ENCODE measurements at regions not wholly inside any gene's neighbourhood (a gene's known extent, or its start where the extent isn't known, plus 50 kb on each side); places are given as distances from the start of the nearest gene placed in this dataset.

DNA sequence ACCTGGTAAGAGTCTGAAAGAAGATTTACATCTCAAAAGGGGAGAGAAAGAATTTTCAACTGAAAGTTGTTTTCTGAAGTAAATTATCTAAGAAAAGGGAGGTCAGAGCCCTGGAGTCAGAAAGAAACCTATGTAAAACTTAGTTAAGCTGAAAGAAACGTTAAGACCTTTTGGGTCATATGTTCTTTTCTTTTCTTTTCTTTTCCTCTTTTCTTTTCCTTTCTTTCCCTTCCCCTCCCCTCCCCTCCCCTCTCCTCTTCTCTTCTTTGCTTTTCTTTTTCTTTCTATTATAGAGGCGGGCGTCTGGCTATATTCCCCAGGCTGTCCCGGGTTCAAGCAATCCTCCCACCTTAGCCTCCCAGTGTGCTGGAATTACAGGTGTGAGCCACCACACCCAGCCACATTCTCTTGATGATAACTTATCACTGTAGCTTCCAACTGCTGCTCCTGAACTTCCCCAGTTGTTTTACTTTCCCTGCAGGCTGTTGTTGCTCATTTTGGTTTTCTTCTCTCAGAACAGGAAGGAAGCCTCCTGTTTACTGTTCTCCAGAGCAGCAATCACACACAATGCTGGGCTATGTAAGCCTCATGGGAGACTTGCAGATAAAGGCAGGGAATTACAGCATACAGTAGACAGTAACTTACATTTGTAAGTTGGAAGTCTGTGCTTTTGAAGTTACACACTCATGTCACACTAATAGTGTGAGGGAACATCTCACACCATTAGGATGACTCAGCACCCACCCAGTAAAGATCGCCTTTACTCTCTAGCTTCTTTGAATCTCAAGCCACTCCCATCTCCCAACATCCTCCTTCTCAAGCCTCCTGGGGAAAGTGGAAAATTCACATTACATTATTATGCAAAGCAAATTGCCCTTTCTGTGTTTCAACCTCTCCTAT is 2216.6 kb upstream of the WWC1 start:
- no peaks in the 10 kb centered on the region for H3K36me3 ChIP-seq (ENCODE audit: low read length)
- no peaks in the 10 kb centered on the region for H3K79me2 ChIP-seq (ENCODE audit: insufficient read depth, low read length)
- TF ChIP-seq EZH2phosphoT487 (conservative IDR thresholded peaks at IDR 0.05; ENCODE audit: low read length) = no peak
- TF ChIP-seq, protein P1, sequence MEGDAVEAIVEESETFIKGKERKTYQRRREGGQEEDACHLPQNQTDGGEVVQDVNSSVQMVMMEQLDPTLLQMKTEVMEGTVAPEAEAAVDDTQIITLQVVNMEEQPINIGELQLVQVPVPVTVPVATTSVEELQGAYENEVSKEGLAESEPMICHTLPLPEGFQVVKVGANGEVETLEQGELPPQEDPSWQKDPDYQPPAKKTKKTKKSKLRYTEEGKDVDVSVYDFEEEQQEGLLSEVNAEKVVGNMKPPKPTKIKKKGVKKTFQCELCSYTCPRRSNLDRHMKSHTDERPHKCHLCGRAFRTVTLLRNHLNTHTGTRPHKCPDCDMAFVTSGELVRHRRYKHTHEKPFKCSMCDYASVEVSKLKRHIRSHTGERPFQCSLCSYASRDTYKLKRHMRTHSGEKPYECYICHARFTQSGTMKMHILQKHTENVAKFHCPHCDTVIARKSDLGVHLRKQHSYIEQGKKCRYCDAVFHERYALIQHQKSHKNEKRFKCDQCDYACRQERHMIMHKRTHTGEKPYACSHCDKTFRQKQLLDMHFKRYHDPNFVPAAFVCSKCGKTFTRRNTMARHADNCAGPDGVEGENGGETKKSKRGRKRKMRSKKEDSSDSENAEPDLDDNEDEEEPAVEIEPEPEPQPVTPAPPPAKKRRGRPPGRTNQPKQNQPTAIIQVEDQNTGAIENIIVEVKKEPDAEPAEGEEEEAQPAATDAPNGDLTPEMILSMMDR (IDR thresholded peaks at IDR 0.05; ENCODE audit: insufficient read depth, low read length, poor library complexity, severe bottlenecking) = no peak
- no peak overlapping the region for H3K27ac ChIP-seq (ENCODE audit: low read depth, low read length)
- H3K9me3 ChIP-seq (ENCODE audit: insufficient read depth, low read length) = no peaks in the 10 kb centered on the region
- no peak overlapping the region for H3K9ac ChIP-seq (ENCODE audit: low read length)
- no peaks in the 10 kb centered on the region for H3F3A ChIP-seq (ENCODE audit: insufficient read depth)
- no peak overlapping the region for H3K4me3 ChIP-seq (ENCODE audit: insufficient read depth, low read length, poor library complexity, severe bottlenecking)
- no peaks in the 10 kb centered on the region for H3K27me3 ChIP-seq (ENCODE audit: low read length)
- no peaks in the 10 kb centered on the region for H4K20me1 ChIP-seq (ENCODE audit: low read depth, low read length)
- H3K9me2 ChIP-seq (replicated peaks; ENCODE audit: insufficient read depth, low read length) = no peaks in the 10 kb centered on the region
- no peak overlapping the region for H3K4me2 ChIP-seq (ENCODE audit: low read depth, low read length, poor library complexity, severe bottlenecking)
- H2AFZ ChIP-seq (ENCODE audit: low read depth, low read length, severe bottlenecking) = no peak overlapping the region

DNA sequence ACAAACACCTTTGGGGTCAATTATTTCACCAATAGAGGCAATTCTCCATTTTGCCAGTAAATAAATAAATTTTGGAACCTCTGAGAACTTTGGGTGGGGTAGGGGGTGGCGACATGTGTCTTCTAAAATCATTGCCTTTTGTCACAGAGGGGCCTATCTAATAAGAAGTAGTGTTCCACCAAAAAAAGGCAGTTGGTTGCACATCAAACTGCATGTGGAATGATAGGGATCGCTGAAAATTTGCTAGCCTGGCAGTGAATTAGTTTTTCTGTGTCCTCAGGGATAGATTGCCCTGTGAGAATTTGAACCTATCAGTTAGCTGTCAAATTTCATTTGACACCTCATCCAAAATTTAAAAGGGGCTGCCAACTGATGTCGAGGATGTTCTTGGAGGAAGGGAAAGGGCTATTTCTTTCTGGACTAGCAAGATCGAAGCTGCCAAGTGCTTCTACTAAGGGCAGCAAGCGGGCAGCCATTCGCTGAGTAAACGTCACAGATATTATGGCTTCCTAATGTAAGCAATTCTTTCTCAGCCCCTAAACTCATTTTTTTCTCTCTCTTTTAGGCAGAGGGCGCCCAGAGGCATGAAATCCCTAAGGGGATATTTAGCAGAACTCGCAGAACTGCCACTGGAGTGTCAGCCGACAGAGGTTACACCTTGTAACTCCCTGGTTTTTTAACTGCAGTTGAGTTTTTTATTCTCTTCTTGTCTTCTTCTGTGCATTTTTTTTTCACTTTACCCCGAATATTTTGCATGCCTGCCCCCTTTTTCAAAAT is 2208.1 kb upstream of the WWC1 start:
- H3K27ac ChIP-seq (ENCODE audit: low read depth, low read length) = no peak overlapping the region

DNA sequence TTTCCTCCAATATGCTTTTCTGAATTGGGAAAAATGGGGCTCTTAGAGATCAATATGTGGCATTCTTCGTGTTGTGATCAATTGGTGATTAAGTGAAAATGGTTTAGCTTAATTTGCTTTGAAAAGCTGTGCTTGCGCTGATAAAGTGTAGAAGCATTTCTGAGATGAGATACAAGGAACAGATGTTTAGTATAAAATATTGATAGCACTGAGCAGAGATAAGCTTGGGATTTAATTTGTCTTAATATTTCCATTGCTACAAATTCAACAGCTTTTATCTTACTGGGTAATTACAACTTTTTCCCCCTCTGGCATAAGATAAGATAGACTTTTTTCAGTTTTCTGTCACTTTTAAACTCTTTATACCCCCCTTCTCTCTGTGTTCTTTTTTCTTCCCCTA is 2204.9 kb upstream of the WWC1 start:
- TF ChIP-seq, protein P1 (IDR thresholded peaks at IDR 0.05; ENCODE audit: insufficient read depth, low read length, poor library complexity, severe bottlenecking) = no peak
- no peak for TF ChIP-seq EZH2phosphoT487 (conservative IDR thresholded peaks at IDR 0.05; ENCODE audit: low read length)
- Histone ChIP-seq H3K79me2 (ENCODE audit: insufficient read depth, low read length) (no peaks in the 10 kb centered on the region), H3K36me3 (ENCODE audit: low read length) (no peaks in the 10 kb centered on the region), H3K9me3 (ENCODE audit: insufficient read depth, low read length) (no peaks in the 10 kb centered on the region), H3K9me2 (replicated peaks; ENCODE audit: insufficient read depth, low read length) (no peaks in the 10 kb centered on the region), H3K27ac (ENCODE audit: low read depth, low read length) (no peak overlapping the region), H2AFZ (ENCODE audit: low read depth, low read length, severe bottlenecking) (no peak overlapping the region), H3K4me2 (ENCODE audit: low read depth, low read length, poor library complexity, severe bottlenecking) (no peak overlapping the region), H3K4me3 (ENCODE audit: insufficient read depth, low read length, poor library complexity, severe bottlenecking) (no peak overlapping the region), H3K27me3 (ENCODE audit: low read length) (no peaks in the 10 kb centered on the region), H3F3A (ENCODE audit: insufficient read depth) (no peaks in the 10 kb centered on the region), H4K20me1 (ENCODE audit: low read depth, low read length) (no peaks in the 10 kb centered on the region), H3K9ac (ENCODE audit: low read length) (no peak overlapping the region)

More for the DNA sequence above, 2208.1 kb upstream of the WWC1 start:
- Histone ChIP-seq H3K27me3 (ENCODE audit: low read length) (no peaks in the 10 kb centered on the region), H4K20me1 (ENCODE audit: low read depth, low read length) (no peaks in the 10 kb centered on the region), H3K9me2 (replicated peaks; ENCODE audit: insufficient read depth, low read length) (no peaks in the 10 kb centered on the region), H3K9me3 (ENCODE audit: insufficient read depth, low read length) (no peaks in the 10 kb centered on the region), H3K4me2 (ENCODE audit: low read depth, low read length, poor library complexity, severe bottlenecking) (no peak overlapping the region), H3K36me3 (ENCODE audit: low read length) (no peaks in the 10 kb centered on the region), H3K79me2 (ENCODE audit: insufficient read depth, low read length) (no peaks in the 10 kb centered on the region), H3F3A (ENCODE audit: insufficient read depth) (no peaks in the 10 kb centered on the region), H3K9ac (ENCODE audit: low read length) (no peak overlapping the region), H2AFZ (ENCODE audit: low read depth, low read length, severe bottlenecking) (no peak overlapping the region), H3K4me3 (ENCODE audit: insufficient read depth, low read length, poor library complexity, severe bottlenecking) (no peak overlapping the region)
- TF ChIP-seq, protein P1 (IDR thresholded peaks at IDR 0.05; ENCODE audit: insufficient read depth, low read length, poor library complexity, severe bottlenecking) = no peak
- no peak for TF ChIP-seq EZH2phosphoT487 (conservative IDR thresholded peaks at IDR 0.05; ENCODE audit: low read length)

Data from SU-DHL-6 (cell line).